Spinal cord (tissue), 9 donors: ENCODE measurements at regions not wholly inside any gene's neighbourhood (a gene's known extent, or its start where the extent isn't known, plus 50 kb on each side); places are given as distances from the start of the nearest gene placed in this dataset.
A peak's percentile ranks its signal among the peaks of the same experiment; 100 is the strongest.
"Not testable (repeated sequence)": the region's sequence is repeated elsewhere in the genome, so short reads cannot be mapped to it uniquely, and the experiment has no call there.

Experiments
- DNase-seq, 6 donors: peaks; one replicate each; pipeline versions ENCODE4 v3.0.0 to v3.0.0-alpha.2; 2013 to 2015; ENCODE audit warnings: low spot score in 6 of 6, low read depth in 4 of 6
- H3K27ac ChIP-seq: one replicate; pipeline ENCODE4 v1.5.1; 2013; ENCODE audit warnings: low read depth, low read length, control low read depth
- H3K27me3 ChIP-seq: one replicate; pipeline ENCODE4 v1.6.1; 2013; ENCODE audit warnings: low read length; ENCODE audit not compliant: control insufficient read depth, insufficient read depth
- H3K36me3 ChIP-seq: one replicate; pipeline ENCODE4 v1.6.1; 2013; ENCODE audit warnings: low read length; ENCODE audit not compliant: control insufficient read depth, insufficient read depth
- H3K4me1 ChIP-seq: one replicate; pipeline ENCODE4 v1.6.1; 2013; ENCODE audit warnings: low read length; ENCODE audit not compliant: control insufficient read depth, insufficient read depth
- H3K4me3 ChIP-seq: one replicate; pipeline ENCODE4 v1.5.1; 2013; ENCODE audit warnings: low read depth, low read length, control low read depth
- H3K9me3 ChIP-seq: one replicate; pipeline ENCODE4 v1.6.1; 2013; ENCODE audit warnings: low read length; ENCODE audit not compliant: control insufficient read depth, insufficient read depth
- WGBS: methylation state at CpG from one replicate; pipeline ENCODE4 v1.1.5; 2013; ENCODE audit warnings: missing lambda C conversion rate; ENCODE audit not compliant: insufficient coverage; 5-methylcytosine and 5-hydroxymethylcytosine counted together
- donor health status: healthy.

DNA sequence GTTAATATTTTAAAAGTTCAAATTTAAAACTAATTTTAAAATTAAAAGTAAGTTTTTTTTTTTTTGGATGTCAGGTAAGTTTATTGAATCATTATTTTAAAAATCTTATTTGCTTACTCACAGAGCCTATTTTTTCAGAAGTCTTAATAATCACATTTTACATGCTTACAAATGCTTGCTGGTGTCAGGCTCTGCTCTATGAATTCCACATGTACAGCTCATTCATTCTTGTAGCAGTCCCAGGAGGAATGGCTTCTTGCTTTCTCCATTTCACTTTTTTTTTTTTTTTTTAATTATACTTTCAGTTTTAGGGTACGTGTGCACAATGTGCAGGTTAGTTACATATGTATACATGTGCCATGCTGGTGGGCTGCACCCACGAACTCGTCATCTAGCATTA is 368.1 kb downstream of the HS3ST1 start:
- not testable (repeated sequence) for H3K36me3 ChIP-seq, DNase-seq, H3K4me3 ChIP-seq, H3K4me1 ChIP-seq, H3K27me3 ChIP-seq, H3K27ac ChIP-seq, H3K9me3 ChIP-seq
- no CpG with 5 or more reads among the region's 3 CpGs for WGBS

GRCh38 chr4:11054937-11055336 is 370.4 kb upstream of the CLNK start:
- H3K4me1 ChIP-seq, H3K27ac ChIP-seq, H3K9me3 ChIP-seq, H3K4me3 ChIP-seq, H3K36me3 ChIP-seq, DNase-seq, H3K27me3 ChIP-seq: not testable (repeated sequence)
- 96% methylated on average over 4 of the region's 7 CpGs for WGBS

- no peak overlapping the region for H3K27ac ChIP-seq
- 100% methylated on average over 1 of the region's 5 CpGs for WGBS
- DNase-seq: no peak
These were observed 369.1 kb upstream of the CLNK start for GRCh38 chr4:11053601-11054220.

GRCh38 chr4:11051181-11051580 is 366.6 kb upstream of the CLNK start:
- no peak overlapping the region for H3K27ac ChIP-seq
- H3K9me3 ChIP-seq: no peaks in the 10 kb centered on the region
- H3K4me3 ChIP-seq: no peak overlapping the region
- 100% methylated on average over 1 of the region's 2 CpGs for WGBS
- H3K36me3 ChIP-seq: no peaks in the 10 kb centered on the region
- H3K4me1 ChIP-seq: no peaks in the 10 kb centered on the region
- no peaks in the 10 kb centered on the region for H3K27me3 ChIP-seq
- no peak for DNase-seq

More at GRCh38 chr4:11053601-11054220, 369.1 kb upstream of the CLNK start:
- no peaks in the 10 kb centered on the region for H3K27me3 ChIP-seq
- no peaks in the 10 kb centered on the region for H3K4me1 ChIP-seq
- H3K36me3 ChIP-seq: no peaks in the 10 kb centered on the region
- H3K4me3 ChIP-seq: no peak overlapping the region
- no peaks in the 10 kb centered on the region for H3K9me3 ChIP-seq

- Histone ChIP-seq H3K9me3 (no peaks in the 10 kb centered on the region), H3K27ac (no peak overlapping the region), H3K36me3 (no peaks in the 10 kb centered on the region), H3K27me3 (no peaks in the 10 kb centered on the region), H3K4me3 (no peak overlapping the region), H3K4me1 (no peaks in the 10 kb centered on the region)
- DNase-seq: no peak
- WGBS: no CpG with 5 or more reads among the region's 2 CpGs
These were observed 366.2 kb upstream of the CLNK start for GRCh38 chr4:11050766-11051165.

GRCh38 chr4:11049001-11049400 is 364.4 kb upstream of the CLNK start:
- Histone ChIP-seq H3K36me3 (no peaks in the 10 kb centered on the region), H3K9me3 (no peaks in the 10 kb centered on the region), H3K27ac (no peak overlapping the region), H3K4me3 (no peak overlapping the region), H3K27me3 (no peaks in the 10 kb centered on the region), H3K4me1 (no peaks in the 10 kb centered on the region)
- peak in 2 of 6 donors; percentile 9 to 82 for DNase-seq
- WGBS: 31% methylated on average over 1 of the region's 2 CpGs

DNA sequence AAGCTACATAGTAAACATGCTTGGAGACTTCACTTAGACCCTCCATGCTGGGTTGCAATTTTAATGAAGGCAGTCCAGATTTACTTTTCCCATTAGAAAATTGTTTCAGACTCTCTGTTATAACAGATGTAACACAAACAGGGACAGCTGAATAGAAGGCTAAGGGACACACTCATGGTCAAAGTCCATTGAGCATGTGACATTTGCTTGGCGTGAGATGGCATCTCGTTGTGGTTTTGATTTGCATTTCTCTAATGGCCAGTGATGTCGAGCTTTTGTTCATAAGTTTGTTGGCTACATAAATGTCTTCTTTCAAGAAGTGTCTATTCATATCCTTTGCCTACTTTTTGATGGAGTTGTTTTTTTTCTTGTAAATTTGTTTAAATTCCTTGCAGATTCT is 358.2 kb upstream of the CLNK start:
- WGBS: 90% methylated on average over 2 of the region's 3 CpGs
- Histone ChIP-seq H3K4me3 (no peak overlapping the region), H3K9me3 (no peaks in the 10 kb centered on the region), H3K27me3 (no peaks in the 10 kb centered on the region), H3K36me3 (no peaks in the 10 kb centered on the region), H3K4me1 (peaks cover 3% of the 10 kb centered on the region), H3K27ac (no peak overlapping the region)
- no peak for DNase-seq

DNA sequence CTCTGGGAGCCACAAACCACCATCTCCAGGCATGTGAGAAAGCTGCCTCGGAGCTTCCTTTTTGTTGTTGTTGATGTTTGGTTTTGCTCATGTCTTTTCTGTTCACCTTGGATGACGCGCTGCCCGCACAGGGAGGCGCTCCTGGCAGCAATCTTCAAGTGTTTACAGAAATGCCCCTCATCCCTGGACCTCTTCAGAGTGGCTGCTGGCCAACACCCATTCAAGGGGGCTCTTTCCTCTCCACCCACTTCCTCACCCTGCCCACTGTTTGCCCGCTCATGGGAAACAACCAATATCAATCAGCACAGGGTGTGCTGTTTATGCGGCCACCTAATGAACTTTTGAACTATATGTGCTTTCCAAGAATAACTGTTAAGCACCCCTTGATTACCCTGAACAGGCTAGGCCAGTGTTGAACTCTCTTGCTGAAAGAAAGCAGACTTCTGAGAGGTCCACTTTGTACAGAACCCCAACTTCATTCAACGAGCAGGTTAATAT is 355.1 kb upstream of the CLNK start:
- H3K36me3 ChIP-seq: no peaks in the 10 kb centered on the region
- WGBS: 60% methylated on average over 7 of the region's 8 CpGs

DNA sequence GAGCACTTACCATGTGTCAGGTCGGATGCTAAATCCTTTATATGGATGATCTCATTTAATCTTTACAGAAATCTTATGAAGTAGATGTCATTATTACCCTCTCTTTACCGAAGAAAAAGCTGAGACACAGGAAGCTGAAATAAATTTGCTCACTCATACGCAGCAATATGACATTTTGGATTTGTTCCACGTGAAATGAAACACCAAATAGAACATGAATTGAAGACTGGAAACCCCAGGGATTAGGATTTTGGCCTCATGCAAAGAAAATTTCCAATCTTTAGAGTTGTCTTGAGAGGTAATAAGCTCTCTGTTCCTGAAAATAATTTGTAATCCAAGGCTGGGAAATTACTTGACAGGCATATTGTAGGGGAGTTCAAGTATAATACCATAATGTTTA is 354.4 kb upstream of the CLNK start:
- H3K27me3 ChIP-seq: no peaks in the 10 kb centered on the region
- no peak overlapping the region for H3K27ac ChIP-seq
- H3K4me1 ChIP-seq: peaks cover 3% of the 10 kb centered on the region
- H3K36me3 ChIP-seq: no peaks in the 10 kb centered on the region
- H3K9me3 ChIP-seq: no peaks in the 10 kb centered on the region
- WGBS: no CpG with 5 or more reads among the region's 4 CpGs
- H3K4me3 ChIP-seq: no peak overlapping the region
- DNase-seq: peak in 1 of 6 donors; percentile 54

More for the DNA sequence above, 355.1 kb upstream of the CLNK start:
- Histone ChIP-seq H3K27me3 (no peaks in the 10 kb centered on the region), H3K27ac (no peak overlapping the region), H3K9me3 (no peaks in the 10 kb centered on the region), H3K4me1 (peaks cover 3% of the 10 kb centered on the region), H3K4me3 (no peak overlapping the region)
- DNase-seq: peak in 1 of 6 donors; percentile 37

GRCh38 chr4:11037637-11038036 is 353.1 kb upstream of the CLNK start:
- DNase-seq: peak in 1 of 6 donors; percentile 31
- Histone ChIP-seq H3K27ac (no peak overlapping the region), H3K4me3 (no peak overlapping the region), H3K27me3 (no peaks in the 10 kb centered on the region), H3K4me1 (peaks cover 3% of the 10 kb centered on the region), H3K9me3 (no peaks in the 10 kb centered on the region), H3K36me3 (no peaks in the 10 kb centered on the region)
- WGBS: no CpG with 5 or more reads among the region's 1 CpG
